ENCODE measurements at regions not wholly inside any gene's neighbourhood (a gene's known extent, or its start where the extent isn't known, plus 50 kb on each side); places are given as distances from the start of the nearest gene placed in this dataset.

- DNase-seq, result no peak
These were observed 589.4 kb upstream of the ADGRL4 start for GRCh38 chr1:79595931-79596330.

GRCh38 chr1:79594121-79594698 lies 587.7 kb upstream of the ADGRL4 start:
- DNase-seq, result no peak

GRCh38 chr1:79592707-79593106 lies 586.2 kb upstream of the ADGRL4 start:
- DNase-seq, result no peak

- no peak for DNase-seq
These were observed 582.2 kb upstream of the ADGRL4 start for GRCh38 chr1:79588719-79589118.

GRCh38 chr1:79587229-79587628 lies 580.7 kb upstream of the ADGRL4 start:
- DNase-seq, result no peak

GRCh38 chr1:79585801-79586200 lies 579.3 kb upstream of the ADGRL4 start:
- DNase-seq, result no peak

- no peak for DNase-seq
These were observed 568.9 kb upstream of the ADGRL4 start for GRCh38 chr1:79575424-79575823.

- DNase-seq, result no peak
These were observed 561.9 kb upstream of the ADGRL4 start for GRCh38 chr1:79568411-79568810.

- DNase-seq, result no peak
These were observed 555.0 kb upstream of the ADGRL4 start for GRCh38 chr1:79561521-79561978.

- no peak for DNase-seq
These were observed 549.7 kb upstream of the ADGRL4 start for GRCh38 chr1:79556189-79556588.

- DNase-seq, result no peak
These were observed 548.2 kb upstream of the ADGRL4 start for GRCh38 chr1:79554688-79555087.

GRCh38 chr1:79551321-79551720 lies 544.8 kb upstream of the ADGRL4 start:
- DNase-seq, result no peak

- no peak for DNase-seq
These were observed 543.9 kb upstream of the ADGRL4 start for GRCh38 chr1:79550402-79550801.

- no peak for DNase-seq
These were observed 542.7 kb upstream of the ADGRL4 start for GRCh38 chr1:79549201-79549600.

GRCh38 chr1:79547514-79547913 lies 541.0 kb upstream of the ADGRL4 start:
- DNase-seq, result no peak

- DNase-seq, result no peak
These were observed 536.9 kb upstream of the ADGRL4 start for GRCh38 chr1:79543394-79543793.

GRCh38 chr1:79539001-79539400 lies 532.5 kb upstream of the ADGRL4 start:
- DNase-seq, result no peak

- no peak for DNase-seq
These were observed 526.0 kb upstream of the ADGRL4 start for GRCh38 chr1:79532555-79532954.

GRCh38 chr1:79531790-79532189 lies 525.3 kb upstream of the ADGRL4 start:
- DNase-seq, result no peak

GRCh38 chr1:79530476-79530875 lies 523.9 kb upstream of the ADGRL4 start:
- DNase-seq, result no peak

- no peak for DNase-seq
These were observed 523.5 kb upstream of the ADGRL4 start for GRCh38 chr1:79530055-79530454.

- DNase-seq, result no peak
These were observed 517.6 kb upstream of the ADGRL4 start for GRCh38 chr1:79524126-79524525.

- DNase-seq, result no peak
These were observed 512.7 kb upstream of the ADGRL4 start for GRCh38 chr1:79519084-79519760.

GRCh38 chr1:79517470-79518224 lies 511.1 kb upstream of the ADGRL4 start:
- no peak for DNase-seq
